K562 (cell line): ENCODE measurements at regions not wholly inside any gene's neighbourhood (a gene's known extent, or its start where the extent isn't known, plus 50 kb on each side); places are given as distances from the start of the nearest gene placed in this dataset.

Experiments
- GABPA ChIP-seq: fragments of 200-800 bp; sonication (Bioruptor generic); conservative IDR thresholded peaks from 2 replicates; pipeline ENCODE4 v1.6.1; 2016; ENCODE audit warnings: low read depth, missing genetic modification characterization, missing compliant biosample characterization
- PRPF4 ChIP-seq: fragments of 200-400 bp; formaldehyde crosslinking; IDR thresholded peaks from one replicate; pipeline ENCODE4 v1.6.1; 2017; ENCODE audit warnings: low read length, low read depth, mild to moderate bottlenecking; ENCODE audit not compliant: insufficient read depth, poor library complexity, severe bottlenecking
- RAD21 ChIP-seq, 2 experiments: fragments of 250-450 bp in 1 of 2; fragments of 450-650 bp in 1 of 2; sonication (Bioruptor Pico) in 1 of 2; formaldehyde crosslinking in 1 of 2; IDR thresholded peaks in 1 of 2; conservative IDR thresholded peaks in 1 of 2; 2 replicates each; pipeline versions ENCODE4 v1.4.0 to v1.8.0; 2020 to 2022; ENCODE audit warnings: mild to moderate bottlenecking in 2 of 2, moderate library complexity in 1 of 2
- SIN3A ChIP-seq, 2 experiments: fragments of 150-350 bp in 1 of 2; IDR thresholded peaks; 2 replicates each; pipeline ENCODE4 v1.6.1; 2011 to 2016; ENCODE audit warnings: borderline replicate concordance in 2 of 2, low read depth in 2 of 2, low read length in 2 of 2, mild to moderate bottlenecking in 2 of 2, moderate library complexity in 2 of 2; ENCODE audit not compliant: control insufficient read depth in 1 of 2
- TEAD2 ChIP-seq: fragments of 450-650 bp; IDR thresholded peaks from 2 replicates; pipeline ENCODE4 v1.6.1; 2016; ENCODE audit warnings: missing genetic modification characterization, control low read depth, missing compliant biosample characterization
- TOE1 ChIP-seq, 2 experiments: fragments of 450-650 bp in 1 of 2; sonication (generic) in 1 of 2; formaldehyde crosslinking in 1 of 2; IDR thresholded peaks; 2 replicates each; pipeline versions ENCODE4 v1.7.1 to v1.8.0; 2016 to 2022; ENCODE audit warnings: borderline replicate concordance in 2 of 2, mild to moderate bottlenecking in 2 of 2, antibody characterized with exemption in 1 of 2, inconsistent platforms in 1 of 2, low read depth in 1 of 2, missing genetic modification reagents in 1 of 2, moderate library complexity in 1 of 2
- TF ChIP-seq, protein P1 (sequence below), 3 experiments: IDR thresholded peaks in 2 of 3; conservative IDR thresholded peaks in 1 of 3; 2 replicates each; pipeline ENCODE4 v1.5.1; 2011 to 2012; ENCODE audit warnings: low read length in 3 of 3, mild to moderate bottlenecking in 3 of 3, control low read depth in 2 of 3, improper control_type of control experiment in 1 of 3, inconsistent platforms in 1 of 3, low read depth in 1 of 3, mixed read lengths in 1 of 3, moderate library complexity in 1 of 3; ENCODE audit not compliant: insufficient read depth in 2 of 3
- TF ChIP-seq, protein P2 (sequence below): sonication (generic); formaldehyde crosslinking; IDR thresholded peaks from 2 replicates; pipeline ENCODE4 v1.8.0; 2022; ENCODE audit warnings: mild to moderate bottlenecking, low read depth, missing genetic modification reagents
- TF ChIP-seq, protein P3 (sequence below): fragments of 450-650 bp; formaldehyde crosslinking; IDR thresholded peaks from 2 replicates; pipeline ENCODE4 v1.4.0; 2020; ENCODE audit warnings: mild to moderate bottlenecking, moderate library complexity

- TF ChIP-seq SIN3A (IDR thresholded peaks at IDR 0.05; ENCODE audit: borderline replicate concordance in 2 of 2, control insufficient read depth in 1 of 2, low read depth in 2 of 2, low read length in 2 of 2): no peak
- TF ChIP-seq, protein P1, sequence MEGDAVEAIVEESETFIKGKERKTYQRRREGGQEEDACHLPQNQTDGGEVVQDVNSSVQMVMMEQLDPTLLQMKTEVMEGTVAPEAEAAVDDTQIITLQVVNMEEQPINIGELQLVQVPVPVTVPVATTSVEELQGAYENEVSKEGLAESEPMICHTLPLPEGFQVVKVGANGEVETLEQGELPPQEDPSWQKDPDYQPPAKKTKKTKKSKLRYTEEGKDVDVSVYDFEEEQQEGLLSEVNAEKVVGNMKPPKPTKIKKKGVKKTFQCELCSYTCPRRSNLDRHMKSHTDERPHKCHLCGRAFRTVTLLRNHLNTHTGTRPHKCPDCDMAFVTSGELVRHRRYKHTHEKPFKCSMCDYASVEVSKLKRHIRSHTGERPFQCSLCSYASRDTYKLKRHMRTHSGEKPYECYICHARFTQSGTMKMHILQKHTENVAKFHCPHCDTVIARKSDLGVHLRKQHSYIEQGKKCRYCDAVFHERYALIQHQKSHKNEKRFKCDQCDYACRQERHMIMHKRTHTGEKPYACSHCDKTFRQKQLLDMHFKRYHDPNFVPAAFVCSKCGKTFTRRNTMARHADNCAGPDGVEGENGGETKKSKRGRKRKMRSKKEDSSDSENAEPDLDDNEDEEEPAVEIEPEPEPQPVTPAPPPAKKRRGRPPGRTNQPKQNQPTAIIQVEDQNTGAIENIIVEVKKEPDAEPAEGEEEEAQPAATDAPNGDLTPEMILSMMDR (IDR thresholded peaks at IDR 0.05 in 2 of 3, conservative IDR thresholded peaks at IDR 0.05 in 1 of 3; ENCODE audit: insufficient read depth in 2 of 3, low read depth in 1 of 3, low read length in 3 of 3): no peak
- no peak for TF ChIP-seq TOE1 (IDR thresholded peaks at IDR 0.05; ENCODE audit: borderline replicate concordance)
- TF ChIP-seq TOE1 (CRISPR knock-in tag; IDR thresholded peaks at IDR 0.05; ENCODE audit: borderline replicate concordance, low read depth): no peak
- TF ChIP-seq, protein P2, sequence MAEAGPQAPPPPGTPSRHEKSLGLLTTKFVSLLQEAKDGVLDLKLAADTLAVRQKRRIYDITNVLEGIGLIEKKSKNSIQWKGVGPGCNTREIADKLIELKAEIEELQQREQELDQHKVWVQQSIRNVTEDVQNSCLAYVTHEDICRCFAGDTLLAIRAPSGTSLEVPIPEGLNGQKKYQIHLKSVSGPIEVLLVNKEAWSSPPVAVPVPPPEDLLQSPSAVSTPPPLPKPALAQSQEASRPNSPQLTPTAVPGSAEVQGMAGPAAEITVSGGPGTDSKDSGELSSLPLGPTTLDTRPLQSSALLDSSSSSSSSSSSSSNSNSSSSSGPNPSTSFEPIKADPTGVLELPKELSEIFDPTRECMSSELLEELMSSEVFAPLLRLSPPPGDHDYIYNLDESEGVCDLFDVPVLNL (CRISPR knock-in tag): no peak
- TF ChIP-seq, protein P3, sequence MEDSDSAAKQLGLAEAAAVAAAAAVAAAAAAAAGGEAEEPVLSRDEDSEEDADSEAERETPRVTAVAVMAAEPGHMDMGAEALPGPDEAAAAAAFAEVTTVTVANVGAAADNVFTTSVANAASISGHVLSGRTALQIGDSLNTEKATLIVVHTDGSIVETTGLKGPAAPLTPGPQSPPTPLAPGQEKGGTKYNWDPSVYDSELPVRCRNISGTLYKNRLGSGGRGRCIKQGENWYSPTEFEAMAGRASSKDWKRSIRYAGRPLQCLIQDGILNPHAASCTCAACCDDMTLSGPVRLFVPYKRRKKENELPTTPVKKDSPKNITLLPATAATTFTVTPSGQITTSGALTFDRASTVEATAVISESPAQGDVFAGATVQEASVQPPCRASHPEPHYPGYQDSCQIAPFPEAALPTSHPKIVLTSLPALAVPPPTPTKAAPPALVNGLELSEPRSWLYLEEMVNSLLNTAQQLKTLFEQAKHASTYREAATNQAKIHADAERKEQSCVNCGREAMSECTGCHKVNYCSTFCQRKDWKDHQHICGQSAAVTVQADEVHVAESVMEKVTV (CRISPR knock-in tag): no peak
- no peak for TF ChIP-seq PRPF4
- TF ChIP-seq RAD21 (CRISPR knock-in tag; conservative IDR thresholded peaks at IDR 0.05 in 1 of 2, IDR thresholded peaks at IDR 0.05 in 1 of 2): no peak
- TF ChIP-seq GABPA: no peak
- no peak for TF ChIP-seq TEAD2 (tag)
Observed at GRCh38 chr6:11368760-11369159, 136.3 kb upstream of the NEDD9 start.
